ENCODE measurements at regions not wholly inside any gene's neighbourhood (a gene's known extent, or its start where the extent isn't known, plus 50 kb on each side); places are given as distances from the start of the nearest gene placed in this dataset.

- H3K9me3 ChIP-seq (ENCODE audit: insufficient read depth in 2 of 2, low read depth in 1 of 2, low read length in 1 of 2) = no peaks in the 10 kb centered on the region
- no peaks in the 10 kb centered on the region for H3K36me3 ChIP-seq (ENCODE audit: control insufficient read depth in 2 of 4, insufficient read depth in 4 of 4, low read length in 3 of 4)
- no peak overlapping the region for H3K4me2 ChIP-seq (ENCODE audit: insufficient read depth in 1 of 2, low read depth in 2 of 2, low read length in 2 of 2)
- H4K20me1 ChIP-seq (replicated peaks in 1 of 2; ENCODE audit: control insufficient read depth in 1 of 2, insufficient read depth in 2 of 2, low read length in 2 of 2) = no peaks in the 10 kb centered on the region
- H2AFZ ChIP-seq (ENCODE audit: low read length) = no peak overlapping the region
- no peak overlapping the region for H3K4ac ChIP-seq (replicated peaks; ENCODE audit: insufficient read length, low read depth, low read length)
- DNase-seq (ENCODE audit: low read depth in 1 of 2, low spot score in 2 of 2) (no peak), FAIRE-seq (no peak)
- no peaks in the 10 kb centered on the region for H3K79me1 ChIP-seq (ENCODE audit: low read depth, low read length)
- H4K5ac ChIP-seq (ENCODE audit: insufficient read length, low read depth, low read length) = no peak overlapping the region
- H2BK12ac ChIP-seq (ENCODE audit: low read depth, low read length) = no peak overlapping the region
- ChIA-PET POLR2A (ENCODE audit: partially characterized antibody) (no interaction called here), CTCF (ENCODE audit: partially characterized antibody) (interaction anchor here (1.4 kb wide), 1 partner anchor 81 kb away, joined by 3 read pairs; no protein-coding TSS in a partner anchor)
- no peak overlapping the region for H3K27ac ChIP-seq (ENCODE audit: low read depth, low read length)
- H2BK20ac ChIP-seq (ENCODE audit: low read length) = no peak overlapping the region
- no peaks in the 10 kb centered on the region for H3K4me1 ChIP-seq (replicated peaks in 1 of 4; ENCODE audit: control insufficient read depth in 3 of 4, insufficient read depth in 4 of 4, low read length in 3 of 4)
- H2AK5ac ChIP-seq (ENCODE audit: low read depth, low read length) = no peak overlapping the region
- no peaks in the 10 kb centered on the region for H3K27me3 ChIP-seq (replicated peaks in 1 of 4; ENCODE audit: control insufficient read depth in 3 of 4, extremely low read depth in 1 of 4, insufficient read depth in 3 of 4, low read length in 3 of 4)
- WGBS, 2 experiments (ENCODE audit: extremely low coverage in 1 of 2, insufficient coverage in 1 of 2, insufficient read length in 1 of 2, insufficient replicate concordance in 2 of 2, low coverage in 1 of 2, low lambda C conversion rate in 2 of 2, missing lambda C conversion rate in 1 of 2) = 92% methylated on average over 7 of the region's 7 CpGs; no CpG with 5 or more reads in 1 of the 2 experiments
- no peak overlapping the region for H3K23ac ChIP-seq (ENCODE audit: insufficient read length)
- no peak overlapping the region for H3K4me3 ChIP-seq (ENCODE audit: extremely low read depth in 1 of 4, insufficient read depth in 2 of 4, low read depth in 3 of 4, low read length in 4 of 4)
- no peak overlapping the region for H3K9ac ChIP-seq (replicated peaks in 1 of 4; ENCODE audit: extremely low read depth in 1 of 4, low read depth in 3 of 4, low read length in 3 of 4)
- no peaks in the 10 kb centered on the region for H3K79me2 ChIP-seq (ENCODE audit: control insufficient read depth in 1 of 2, insufficient read depth in 2 of 2, low read length in 2 of 2)
- no peak overlapping the region for H4K8ac ChIP-seq (ENCODE audit: extremely low read depth, insufficient read depth, low read length)
- no peak overlapping the region for H3K14ac ChIP-seq (ENCODE audit: insufficient read length)
- no peak overlapping the region for H2BK15ac ChIP-seq (ENCODE audit: low read length)
- no peak overlapping the region for H2BK5ac ChIP-seq (ENCODE audit: low read depth, low read length)
- H3K18ac ChIP-seq (ENCODE audit: extremely low read depth, low read length) = no peak overlapping the region
- no peak overlapping the region for H3K56ac ChIP-seq (replicated peaks; ENCODE audit: insufficient read length, low read depth, low read length)
- no peaks in the 10 kb centered on the region for H3K23me2 ChIP-seq (ENCODE audit: low read depth, low read length)
- H4K91ac ChIP-seq (replicated peaks; ENCODE audit: insufficient read length, low read length) = no peak overlapping the region
- H2BK120ac ChIP-seq (replicated peaks; ENCODE audit: low read depth, low read length) = no peak overlapping the region
- no peak for TF ChIP-seq SIRT6 (IDR thresholded peaks at IDR 0.05; ENCODE audit: low read length)
- TF ChIP-seq BACH1 (IDR thresholded peaks at IDR 0.05; ENCODE audit: low read length) = no peak
- no peak for TF ChIP-seq EP300 (IDR thresholded peaks at IDR 0.05; ENCODE audit: borderline replicate concordance in 1 of 2, low read depth in 2 of 2, low read length in 2 of 2)
- no peak for TF ChIP-seq E2F6 (IDR thresholded peaks at IDR 0.05)
- TF ChIP-seq RXRA (IDR thresholded peaks at IDR 0.05; ENCODE audit: insufficient read depth, low read depth, low read length) = no peak
- no peak for TF ChIP-seq POU5F1 (IDR thresholded peaks at IDR 0.05; ENCODE audit: low read depth, low read length)
- no peak for TF ChIP-seq EZH2 (IDR thresholded peaks at IDR 0.05; ENCODE audit: low read depth, low read length, severe bottlenecking)
- TF ChIP-seq ASH2L (IDR thresholded peaks at IDR 0.05; ENCODE audit: low read length) = no peak
- no peak for TF ChIP-seq HDAC6 (IDR thresholded peaks at IDR 0.05; ENCODE audit: low read depth, low read length)
- no peak for TF ChIP-seq GTF2F1 (IDR thresholded peaks at IDR 0.05; ENCODE audit: borderline replicate concordance, low read depth, low read length)
- TF ChIP-seq CEBPB (IDR thresholded peaks at IDR 0.05; ENCODE audit: low read depth, low read length) = no peak
- no peak for TF ChIP-seq CBX8 (IDR thresholded peaks at IDR 0.05; ENCODE audit: borderline replicate concordance, low read depth, low read length)
- TF ChIP-seq, protein P1, sequence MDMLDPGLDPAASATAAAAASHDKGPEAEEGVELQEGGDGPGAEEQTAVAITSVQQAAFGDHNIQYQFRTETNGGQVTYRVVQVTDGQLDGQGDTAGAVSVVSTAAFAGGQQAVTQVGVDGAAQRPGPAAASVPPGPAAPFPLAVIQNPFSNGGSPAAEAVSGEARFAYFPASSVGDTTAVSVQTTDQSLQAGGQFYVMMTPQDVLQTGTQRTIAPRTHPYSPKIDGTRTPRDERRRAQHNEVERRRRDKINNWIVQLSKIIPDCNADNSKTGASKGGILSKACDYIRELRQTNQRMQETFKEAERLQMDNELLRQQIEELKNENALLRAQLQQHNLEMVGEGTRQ (IDR thresholded peaks at IDR 0.05; ENCODE audit: low read length) = no peak
Observed at GRCh38 chr7:42611289-42611928, 300.5 kb downstream of the C7orf25 start.

Data from H1 (cell line).